ENCODE measurements at regions not wholly inside any gene's neighbourhood (a gene's known extent, or its start where the extent isn't known, plus 50 kb on each side); places are given as distances from the start of the nearest gene placed in this dataset.
"Not testable (repeated sequence)": the region's sequence is repeated elsewhere in the genome, so short reads cannot be mapped to it uniquely, and the experiment has no call there.

- DNase-seq (ENCODE audit: extremely low read depth, low read depth): no peak
Measured at GRCh38 chr12:19624491-19624890, 185.2 kb downstream of the AEBP2 start.

- DNase-seq (ENCODE audit: extremely low read depth, low read depth): not testable (repeated sequence)
Measured at GRCh38 chr12:19625551-19625950, 186.3 kb downstream of the AEBP2 start.

- no peak for DNase-seq (ENCODE audit: extremely low read depth, low read depth)
Measured at GRCh38 chr12:19627719-19628118, 188.4 kb downstream of the AEBP2 start.

- no peak for DNase-seq (ENCODE audit: extremely low read depth, low read depth)
Measured at GRCh38 chr12:19630536-19630935, 191.2 kb downstream of the AEBP2 start.

- DNase-seq (ENCODE audit: extremely low read depth, low read depth): no peak
Measured at GRCh38 chr12:19633194-19633593, 193.9 kb downstream of the AEBP2 start.

GRCh38 chr12:19633641-19634040 lies 194.3 kb downstream of the AEBP2 start:
- DNase-seq (ENCODE audit: extremely low read depth, low read depth): no peak

- DNase-seq (ENCODE audit: extremely low read depth, low read depth): no peak
Measured at GRCh38 chr12:19639781-19640415, 200.6 kb downstream of the AEBP2 start.

GRCh38 chr12:19641235-19642080 lies 202.2 kb downstream of the AEBP2 start:
- no peak for DNase-seq (ENCODE audit: extremely low read depth, low read depth)

- DNase-seq (ENCODE audit: extremely low read depth, low read depth): no peak
Measured at GRCh38 chr12:19642345-19642744, 203.1 kb downstream of the AEBP2 start.

GRCh38 chr12:19643635-19644034 lies 204.3 kb downstream of the AEBP2 start:
- peak; percentile 46 for DNase-seq (ENCODE audit: extremely low read depth, low read depth)

- no peak for DNase-seq (ENCODE audit: extremely low read depth, low read depth)
Measured at GRCh38 chr12:19644571-19644970, 205.3 kb downstream of the AEBP2 start.

GRCh38 chr12:19645823-19646222 lies 206.5 kb downstream of the AEBP2 start:
- no peak for DNase-seq (ENCODE audit: extremely low read depth, low read depth)

- DNase-seq (ENCODE audit: extremely low read depth, low read depth): no peak
Measured at GRCh38 chr12:19646599-19646998, 207.3 kb downstream of the AEBP2 start.

- no peak for DNase-seq (ENCODE audit: extremely low read depth, low read depth)
Measured at GRCh38 chr12:19647806-19648556, 208.7 kb downstream of the AEBP2 start.

- DNase-seq (ENCODE audit: extremely low read depth, low read depth): no peak
Measured at GRCh38 chr12:19648591-19648990, 209.3 kb downstream of the AEBP2 start.

- no peak for DNase-seq (ENCODE audit: extremely low read depth, low read depth)
Measured at GRCh38 chr12:19652386-19652785, 213.1 kb downstream of the AEBP2 start.

GRCh38 chr12:19654650-19655376 lies 215.5 kb downstream of the AEBP2 start:
- DNase-seq (ENCODE audit: extremely low read depth, low read depth): no peak

- DNase-seq (ENCODE audit: extremely low read depth, low read depth): no peak
Measured at GRCh38 chr12:19657118-19657731, 217.9 kb downstream of the AEBP2 start.

GRCh38 chr12:19657732-19658130 lies 218.4 kb downstream of the AEBP2 start:
- DNase-seq (ENCODE audit: extremely low read depth, low read depth): no peak

GRCh38 chr12:19659086-19659485 lies 219.8 kb downstream of the AEBP2 start:
- DNase-seq (ENCODE audit: extremely low read depth, low read depth): no peak

All from NCI-H460 (cell line).